ENCODE measurements at regions not wholly inside any gene's neighbourhood (a gene's known extent, or its start where the extent isn't known, plus 50 kb on each side); places are given as distances from the start of the nearest gene placed in this dataset.

- TF ChIP-seq, protein P1, sequence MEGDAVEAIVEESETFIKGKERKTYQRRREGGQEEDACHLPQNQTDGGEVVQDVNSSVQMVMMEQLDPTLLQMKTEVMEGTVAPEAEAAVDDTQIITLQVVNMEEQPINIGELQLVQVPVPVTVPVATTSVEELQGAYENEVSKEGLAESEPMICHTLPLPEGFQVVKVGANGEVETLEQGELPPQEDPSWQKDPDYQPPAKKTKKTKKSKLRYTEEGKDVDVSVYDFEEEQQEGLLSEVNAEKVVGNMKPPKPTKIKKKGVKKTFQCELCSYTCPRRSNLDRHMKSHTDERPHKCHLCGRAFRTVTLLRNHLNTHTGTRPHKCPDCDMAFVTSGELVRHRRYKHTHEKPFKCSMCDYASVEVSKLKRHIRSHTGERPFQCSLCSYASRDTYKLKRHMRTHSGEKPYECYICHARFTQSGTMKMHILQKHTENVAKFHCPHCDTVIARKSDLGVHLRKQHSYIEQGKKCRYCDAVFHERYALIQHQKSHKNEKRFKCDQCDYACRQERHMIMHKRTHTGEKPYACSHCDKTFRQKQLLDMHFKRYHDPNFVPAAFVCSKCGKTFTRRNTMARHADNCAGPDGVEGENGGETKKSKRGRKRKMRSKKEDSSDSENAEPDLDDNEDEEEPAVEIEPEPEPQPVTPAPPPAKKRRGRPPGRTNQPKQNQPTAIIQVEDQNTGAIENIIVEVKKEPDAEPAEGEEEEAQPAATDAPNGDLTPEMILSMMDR (IDR thresholded peaks at IDR 0.05) = no peak
- TF ChIP-seq POLR2A (IDR thresholded peaks at IDR 0.05) = no peak
Observed at GRCh38 chr11:44403176-44403575, 93.2 kb upstream of the ALX4 start.
